ENCODE measurements at regions not wholly inside any gene's neighbourhood (a gene's known extent, or its start where the extent isn't known, plus 50 kb on each side); places are given as distances from the start of the nearest gene placed in this dataset.

DNA sequence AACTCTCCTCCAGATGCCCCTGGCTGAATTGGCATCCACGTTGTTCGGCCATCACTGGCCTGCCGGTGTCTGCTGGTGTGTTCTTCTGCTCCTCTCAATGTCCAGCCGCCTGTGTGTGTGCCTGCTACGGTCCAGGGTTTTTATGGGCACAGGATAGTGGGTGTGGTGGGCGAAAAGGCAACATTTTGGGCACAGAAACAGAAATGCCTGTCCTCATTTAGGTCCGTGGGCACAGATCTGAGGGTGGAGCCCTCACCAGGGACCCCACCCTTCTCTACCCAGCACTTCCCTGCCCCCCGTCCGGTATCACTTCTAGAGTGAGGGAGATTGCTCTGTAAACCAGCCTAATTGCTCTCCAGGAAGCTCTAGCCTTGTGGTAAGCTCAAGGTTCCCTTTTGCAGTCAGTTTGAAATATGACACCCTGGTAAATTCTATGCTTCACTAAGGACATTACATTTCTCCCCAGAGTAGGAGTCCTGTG lies 410.1 kb downstream of the MAT2B start:
- Histone ChIP-seq H3F3A (ENCODE audit: insufficient read depth, low read length, poor library complexity, severe bottlenecking) (no peaks in the 10 kb centered on the region), H3K9me2 (ENCODE audit: insufficient read depth, low read length) (no peaks in the 10 kb centered on the region), H3K27me3 (ENCODE audit: insufficient read depth, low read depth, low read length) (no peaks in the 10 kb centered on the region), H3K79me2 (replicated peaks; ENCODE audit: insufficient read depth, low read length) (no peaks in the 10 kb centered on the region), H3K4me3 (ENCODE audit: low read length) (no peak overlapping the region), H4K20me1 (ENCODE audit: insufficient read depth) (no peaks in the 10 kb centered on the region), H3K36me3 (ENCODE audit: insufficient read depth, low read length) (no peaks in the 10 kb centered on the region), H3K9me3 (ENCODE audit: low read length) (no peaks in the 10 kb centered on the region), H3K27ac (ENCODE audit: low read length) (no peak overlapping the region), H3K9ac (ENCODE audit: low read length) (no peak overlapping the region), H2AFZ (ENCODE audit: low read depth, low read length) (no peak overlapping the region), H3K4me2 (ENCODE audit: low read length) (no peak overlapping the region)
- TF ChIP-seq POLR2AphosphoS5 (IDR thresholded peaks at IDR 0.05) (no peak), EZH2 (IDR thresholded peaks at IDR 0.05; ENCODE audit: borderline replicate concordance, insufficient read depth, low read length, poor library complexity, severe bottlenecking) (no peak), RAD21 (conservative IDR thresholded peaks at IDR 0.05) (no peak), EP300 (conservative IDR thresholded peaks at IDR 0.05; ENCODE audit: poor library complexity, severe bottlenecking) (no peak), TAF1 (IDR thresholded peaks at IDR 0.05; ENCODE audit: low read depth) (no peak), MXI1 (conservative IDR thresholded peaks at IDR 0.05; ENCODE audit: poor library complexity, severe bottlenecking) (no peak)
- TF ChIP-seq, protein P1, sequence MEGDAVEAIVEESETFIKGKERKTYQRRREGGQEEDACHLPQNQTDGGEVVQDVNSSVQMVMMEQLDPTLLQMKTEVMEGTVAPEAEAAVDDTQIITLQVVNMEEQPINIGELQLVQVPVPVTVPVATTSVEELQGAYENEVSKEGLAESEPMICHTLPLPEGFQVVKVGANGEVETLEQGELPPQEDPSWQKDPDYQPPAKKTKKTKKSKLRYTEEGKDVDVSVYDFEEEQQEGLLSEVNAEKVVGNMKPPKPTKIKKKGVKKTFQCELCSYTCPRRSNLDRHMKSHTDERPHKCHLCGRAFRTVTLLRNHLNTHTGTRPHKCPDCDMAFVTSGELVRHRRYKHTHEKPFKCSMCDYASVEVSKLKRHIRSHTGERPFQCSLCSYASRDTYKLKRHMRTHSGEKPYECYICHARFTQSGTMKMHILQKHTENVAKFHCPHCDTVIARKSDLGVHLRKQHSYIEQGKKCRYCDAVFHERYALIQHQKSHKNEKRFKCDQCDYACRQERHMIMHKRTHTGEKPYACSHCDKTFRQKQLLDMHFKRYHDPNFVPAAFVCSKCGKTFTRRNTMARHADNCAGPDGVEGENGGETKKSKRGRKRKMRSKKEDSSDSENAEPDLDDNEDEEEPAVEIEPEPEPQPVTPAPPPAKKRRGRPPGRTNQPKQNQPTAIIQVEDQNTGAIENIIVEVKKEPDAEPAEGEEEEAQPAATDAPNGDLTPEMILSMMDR (IDR thresholded peaks at IDR 0.05; ENCODE audit: poor library complexity, severe bottlenecking) = no peak
- TF ChIP-seq, protein P2, sequence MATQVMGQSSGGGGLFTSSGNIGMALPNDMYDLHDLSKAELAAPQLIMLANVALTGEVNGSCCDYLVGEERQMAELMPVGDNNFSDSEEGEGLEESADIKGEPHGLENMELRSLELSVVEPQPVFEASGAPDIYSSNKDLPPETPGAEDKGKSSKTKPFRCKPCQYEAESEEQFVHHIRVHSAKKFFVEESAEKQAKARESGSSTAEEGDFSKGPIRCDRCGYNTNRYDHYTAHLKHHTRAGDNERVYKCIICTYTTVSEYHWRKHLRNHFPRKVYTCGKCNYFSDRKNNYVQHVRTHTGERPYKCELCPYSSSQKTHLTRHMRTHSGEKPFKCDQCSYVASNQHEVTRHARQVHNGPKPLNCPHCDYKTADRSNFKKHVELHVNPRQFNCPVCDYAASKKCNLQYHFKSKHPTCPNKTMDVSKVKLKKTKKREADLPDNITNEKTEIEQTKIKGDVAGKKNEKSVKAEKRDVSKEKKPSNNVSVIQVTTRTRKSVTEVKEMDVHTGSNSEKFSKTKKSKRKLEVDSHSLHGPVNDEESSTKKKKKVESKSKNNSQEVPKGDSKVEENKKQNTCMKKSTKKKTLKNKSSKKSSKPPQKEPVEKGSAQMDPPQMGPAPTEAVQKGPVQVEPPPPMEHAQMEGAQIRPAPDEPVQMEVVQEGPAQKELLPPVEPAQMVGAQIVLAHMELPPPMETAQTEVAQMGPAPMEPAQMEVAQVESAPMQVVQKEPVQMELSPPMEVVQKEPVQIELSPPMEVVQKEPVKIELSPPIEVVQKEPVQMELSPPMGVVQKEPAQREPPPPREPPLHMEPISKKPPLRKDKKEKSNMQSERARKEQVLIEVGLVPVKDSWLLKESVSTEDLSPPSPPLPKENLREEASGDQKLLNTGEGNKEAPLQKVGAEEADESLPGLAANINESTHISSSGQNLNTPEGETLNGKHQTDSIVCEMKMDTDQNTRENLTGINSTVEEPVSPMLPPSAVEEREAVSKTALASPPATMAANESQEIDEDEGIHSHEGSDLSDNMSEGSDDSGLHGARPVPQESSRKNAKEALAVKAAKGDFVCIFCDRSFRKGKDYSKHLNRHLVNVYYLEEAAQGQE (IDR thresholded peaks at IDR 0.05; ENCODE audit: borderline replicate concordance) = no peak

DNA sequence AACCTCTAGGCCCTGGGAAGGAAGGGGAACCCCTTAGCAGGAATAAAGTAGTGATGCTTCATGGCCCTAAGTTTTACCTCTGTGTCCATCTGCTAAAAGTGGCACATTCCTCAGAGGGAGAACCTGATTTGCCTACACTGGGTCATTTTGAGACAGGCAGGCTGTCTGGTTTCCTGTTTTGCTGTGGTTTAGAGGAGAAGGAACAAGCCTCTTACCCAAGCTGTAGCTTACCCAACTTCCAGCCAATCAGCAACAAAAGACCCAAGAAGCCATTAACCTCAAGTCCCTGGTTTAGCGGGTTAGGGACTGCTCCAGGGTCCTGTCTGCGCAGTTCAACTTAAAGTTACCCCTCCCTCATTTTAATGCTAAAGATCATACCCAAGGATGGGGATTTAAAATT lies 411.0 kb downstream of the MAT2B start:
- Histone ChIP-seq H3K9me2 (ENCODE audit: insufficient read depth, low read length) (no peaks in the 10 kb centered on the region), H2AFZ (ENCODE audit: low read depth, low read length) (no peak overlapping the region), H3K4me3 (ENCODE audit: low read length) (no peak overlapping the region), H4K20me1 (ENCODE audit: insufficient read depth) (no peaks in the 10 kb centered on the region), H3K79me2 (replicated peaks; ENCODE audit: insufficient read depth, low read length) (no peaks in the 10 kb centered on the region), H3K27ac (ENCODE audit: low read length) (no peak overlapping the region), H3K27me3 (ENCODE audit: insufficient read depth, low read depth, low read length) (no peaks in the 10 kb centered on the region), H3F3A (ENCODE audit: insufficient read depth, low read length, poor library complexity, severe bottlenecking) (no peaks in the 10 kb centered on the region), H3K9ac (ENCODE audit: low read length) (no peak overlapping the region), H3K9me3 (ENCODE audit: low read length) (no peaks in the 10 kb centered on the region), H3K36me3 (ENCODE audit: insufficient read depth, low read length) (no peaks in the 10 kb centered on the region), H3K4me2 (ENCODE audit: low read length) (no peak overlapping the region)
- TF ChIP-seq EZH2 (IDR thresholded peaks at IDR 0.05; ENCODE audit: borderline replicate concordance, insufficient read depth, low read length, poor library complexity, severe bottlenecking) (no peak), POLR2AphosphoS5 (IDR thresholded peaks at IDR 0.05) (no peak), RAD21 (conservative IDR thresholded peaks at IDR 0.05) (no peak), EP300 (conservative IDR thresholded peaks at IDR 0.05; ENCODE audit: poor library complexity, severe bottlenecking) (no peak), SMC3 (conservative IDR thresholded peaks at IDR 0.05; ENCODE audit: poor library complexity) (no peak), MXI1 (conservative IDR thresholded peaks at IDR 0.05; ENCODE audit: poor library complexity, severe bottlenecking) (no peak), TAF1 (IDR thresholded peaks at IDR 0.05; ENCODE audit: low read depth) (no peak)
- TF ChIP-seq, protein P1 (IDR thresholded peaks at IDR 0.05; ENCODE audit: poor library complexity, severe bottlenecking) = no peak
- TF ChIP-seq, protein P2 (IDR thresholded peaks at IDR 0.05; ENCODE audit: borderline replicate concordance) = no peak
